Stimulated activated CD4-positive, alpha-beta T cell treated with anti-CD3 and anti-CD28 coated beads, Interleukin-4, amount 100 ng/mL, for 24 hours (primary cell): ENCODE measurements at regions not wholly inside any gene's neighbourhood (a gene's known extent, or its start where the extent isn't known, plus 50 kb on each side); places are given as distances from the start of the nearest gene placed in this dataset.

ENCODE experiments used
- DNase-seq: peaks from one replicate; pipeline ENCODE4 v3.0.0-alpha.2; 2020

- no peak for DNase-seq
Measured at GRCh38 chr20:58011947-58012610, 216.4 kb downstream of the ANKRD60 start.

- DNase-seq = no peak
Measured at GRCh38 chr20:58011106-58011946, 217.1 kb downstream of the ANKRD60 start.

GRCh38 chr20:58010666-58011065 is 217.8 kb downstream of the ANKRD60 start:
- DNase-seq = no peak

GRCh38 chr20:58010186-58010585 is 218.3 kb downstream of the ANKRD60 start:
- no peak for DNase-seq

GRCh38 chr20:58008866-58009265 is 219.6 kb downstream of the ANKRD60 start:
- no peak for DNase-seq

- no peak for DNase-seq
Measured at GRCh38 chr20:58008413-58008812, 220.0 kb downstream of the ANKRD60 start.

GRCh38 chr20:58007947-58008346 is 220.5 kb downstream of the ANKRD60 start:
- DNase-seq = no peak

GRCh38 chr20:58006346-58007316 is 221.8 kb downstream of the ANKRD60 start:
- no peak for DNase-seq

- no peak for DNase-seq
Measured at GRCh38 chr20:58005581-58006345, 222.7 kb downstream of the ANKRD60 start.

- no peak for DNase-seq
Measured at GRCh38 chr20:58004900-58005299, 223.6 kb downstream of the ANKRD60 start.

GRCh38 chr20:58004146-58004545 is 224.3 kb downstream of the ANKRD60 start:
- no peak for DNase-seq

GRCh38 chr20:58003525-58003924 is 224.9 kb downstream of the ANKRD60 start:
- DNase-seq = no peak

GRCh38 chr20:58002901-58003300 is 225.6 kb downstream of the ANKRD60 start:
- no peak for DNase-seq

GRCh38 chr20:58001946-58002345 is 226.5 kb downstream of the ANKRD60 start:
- DNase-seq = no peak

- DNase-seq = no peak
Measured at GRCh38 chr20:58001381-58001780, 227.1 kb downstream of the ANKRD60 start.

- DNase-seq = no peak
Measured at GRCh38 chr20:58000861-58001260, 227.6 kb downstream of the ANKRD60 start.

- DNase-seq = no peak
Measured at GRCh38 chr20:57999465-58000111, 228.9 kb downstream of the ANKRD60 start.

- no peak for DNase-seq
Measured at GRCh38 chr20:57998981-57999464, 229.4 kb downstream of the ANKRD60 start.

- no peak for DNase-seq
Measured at GRCh38 chr20:57998276-57998675, 230.2 kb downstream of the ANKRD60 start.

- no peak for DNase-seq
Measured at GRCh38 chr20:57996936-57997890, 231.2 kb downstream of the ANKRD60 start.
